GM23338 (cell line): ENCODE measurements at regions not wholly inside any gene's neighbourhood (a gene's known extent, or its start where the extent isn't known, plus 50 kb on each side); places are given as distances from the start of the nearest gene placed in this dataset.

Experiments
- ATAC-seq: fragments of 200-7000 bp; cut with Tn5 transposase; 3 replicates; pipeline ENCODE4 v1.9.1; 2020
- DNase-seq: peaks from one replicate; pipeline ENCODE4 v3.0.0-alpha.2; 2015; ENCODE audit warnings: low spot score
- H2AFZ ChIP-seq: fragments of 200-600 bp; sonication (generic); 2 replicates; pipeline ENCODE4 v1.8.0; 2016; ENCODE audit warnings: antibody characterized with exemption, mild to moderate bottlenecking, moderate library complexity
- H3F3A ChIP-seq: fragments of 200-600 bp; sonication (generic); replicated peaks from 2 replicates; pipeline ENCODE4 v1.8.0; 2017; ENCODE audit warnings: antibody characterized with exemption, mixed run types, low read depth
- H3K27ac ChIP-seq: fragments of 200-600 bp; sonication (generic); 2 replicates; pipeline ENCODE4 v1.6.1; 2016; ENCODE audit warnings: low read depth
- H3K27me3 ChIP-seq: fragments of 200-600 bp; sonication (generic); 2 replicates; pipeline ENCODE4 v1.8.0; 2016; ENCODE audit warnings: mild to moderate bottlenecking, mixed run types, moderate library complexity; ENCODE audit not compliant: insufficient read depth
- H3K36me3 ChIP-seq: fragments of 200-600 bp; sonication (generic); 2 replicates; pipeline ENCODE4 v1.8.0; 2016; ENCODE audit warnings: mild to moderate bottlenecking; ENCODE audit not compliant: insufficient read depth
- H3K4me1 ChIP-seq: fragments of 200-600 bp; sonication (generic); 2 replicates; pipeline ENCODE4 v1.8.0; 2016; ENCODE audit warnings: mild to moderate bottlenecking, moderate library complexity; ENCODE audit not compliant: insufficient read depth
- H3K4me2 ChIP-seq: fragments of 200-600 bp; sonication (generic); 2 replicates; pipeline ENCODE4 v1.7.1; 2017; ENCODE audit warnings: mixed run types
- H3K4me3 ChIP-seq: fragments of 200-600 bp; sonication (generic); 2 replicates; pipeline ENCODE4 v1.6.1; 2016; ENCODE audit warnings: mixed run types
- H3K79me2 ChIP-seq: fragments of 200-600 bp; sonication (generic); replicated peaks from 2 replicates; pipeline ENCODE4 v1.8.0; 2017; ENCODE audit warnings: mild to moderate bottlenecking; ENCODE audit not compliant: insufficient read depth
- H3K9me2 ChIP-seq: fragments of 200-600 bp; sonication (generic); 2 replicates; pipeline ENCODE4 v1.8.0; 2017; ENCODE audit not compliant: insufficient read depth
- H4K20me1 ChIP-seq: fragments of 200-600 bp; sonication (generic); replicated peaks from 2 replicates; pipeline ENCODE4 v1.8.0; 2017; ENCODE audit warnings: mild to moderate bottlenecking; ENCODE audit not compliant: insufficient read depth
- H3K27ac Mint-ChIP-seq: 2 replicates; pipeline ENCODE4 v1.8.0; 2020; ENCODE audit warnings: inconsistent platforms, mild to moderate bottlenecking, moderate library complexity, mixed read lengths
- H3K27me3 Mint-ChIP-seq: 3 replicates; pipeline ENCODE4 v1.8.0; 2022; ENCODE audit warnings: low read depth, mild to moderate bottlenecking, moderate library complexity, mixed read lengths, inconsistent platforms; ENCODE audit not compliant: insufficient read depth, poor library complexity
- H3K36me3 Mint-ChIP-seq: 3 replicates; pipeline ENCODE4 v1.8.0; 2021; ENCODE audit warnings: low read depth, mild to moderate bottlenecking, inconsistent platforms, moderate library complexity, mixed read lengths
- H3K4me1 Mint-ChIP-seq: 3 replicates; pipeline ENCODE4 v1.8.0; 2020; ENCODE audit warnings: mild to moderate bottlenecking, inconsistent platforms, mixed read lengths
- H3K4me3 Mint-ChIP-seq: 3 replicates; pipeline ENCODE4 v1.8.0; 2021; ENCODE audit warnings: moderate library complexity, mild to moderate bottlenecking, inconsistent platforms, mixed read lengths
- H3K9me3 Mint-ChIP-seq: 3 replicates; pipeline ENCODE4 v1.8.0; 2020; ENCODE audit warnings: moderate library complexity, mild to moderate bottlenecking, inconsistent platforms, mixed read lengths
- CREB1 ChIP-seq: fragments of 250-450 bp; sonication (Bioruptor Pico); IDR thresholded peaks from 2 replicates; pipeline ENCODE4 v1.5.0; 2020; ENCODE audit warnings: low read depth, mild to moderate bottlenecking, moderate library complexity
- CTCF ChIP-seq, 2 experiments: fragments of 200-600 bp in 1 of 2; sonication (generic) in 1 of 2; conservative IDR thresholded peaks; 2 replicates each; pipeline versions ENCODE4 v1.5.1 to v1.6.1; 2016 to 2017; ENCODE audit warnings: antibody characterized with exemption in 2 of 2, low read depth in 2 of 2, mild to moderate bottlenecking in 2 of 2, moderate library complexity in 1 of 2
- ETS1 ChIP-seq: IDR thresholded peaks from 2 replicates; pipeline ENCODE4 v1.6.1; 2016; ENCODE audit warnings: antibody characterized with exemption
- EZH2 ChIP-seq: fragments of 200-600 bp; sonication (generic); IDR thresholded peaks from one replicate; pipeline ENCODE4 v1.8.0; 2017; ENCODE audit warnings: antibody characterized with exemption, mild to moderate bottlenecking, low read depth; ENCODE audit not compliant: unreplicated experiment
- EZH2phosphoT487 ChIP-seq: fragments of 200-600 bp; sonication (generic); IDR thresholded peaks from one replicate; pipeline ENCODE4 v1.8.1; 2018; ENCODE audit warnings: antibody characterized with exemption; ENCODE audit not compliant: unreplicated experiment
- JUNB ChIP-seq: IDR thresholded peaks from one replicate; pipeline ENCODE4 v1.6.1; 2016; ENCODE audit warnings: antibody characterized with exemption; ENCODE audit not compliant: unreplicated experiment
- NANOG ChIP-seq: IDR thresholded peaks from 2 replicates; pipeline ENCODE4 v1.6.1; 2016; ENCODE audit warnings: antibody characterized with exemption, borderline replicate concordance
- POLR2AphosphoS5 ChIP-seq: IDR thresholded peaks from 2 replicates; pipeline ENCODE4 v1.6.1; 2016; ENCODE audit warnings: antibody characterized with exemption, low read depth
- STAT1 ChIP-seq: IDR thresholded peaks from one replicate; pipeline ENCODE4 v1.6.1; 2016; ENCODE audit warnings: antibody characterized with exemption; ENCODE audit not compliant: unreplicated experiment
- ZNF114 ChIP-seq: fragments of 250-450 bp; sonication (Bioruptor Pico); IDR thresholded peaks from 2 replicates; pipeline ENCODE4 v1.5.0; 2020; ENCODE audit warnings: mild to moderate bottlenecking, moderate library complexity
- ZNF331 ChIP-seq: fragments of 250-450 bp; sonication (Bioruptor Pico); IDR thresholded peaks from 2 replicates; pipeline ENCODE4 v1.5.0; 2020; ENCODE audit warnings: low read depth, mild to moderate bottlenecking, moderate library complexity
- TF ChIP-seq, protein P1 (sequence below): fragments of 250-450 bp; sonication (Bioruptor Pico); IDR thresholded peaks from 2 replicates; pipeline ENCODE4 v1.5.0; 2020; ENCODE audit warnings: mild to moderate bottlenecking, moderate library complexity
- TF ChIP-seq, protein P2 (sequence below): IDR thresholded peaks from one replicate; pipeline ENCODE4 v1.6.1; 2018; ENCODE audit warnings: antibody characterized with exemption; ENCODE audit not compliant: unreplicated experiment

DNA sequence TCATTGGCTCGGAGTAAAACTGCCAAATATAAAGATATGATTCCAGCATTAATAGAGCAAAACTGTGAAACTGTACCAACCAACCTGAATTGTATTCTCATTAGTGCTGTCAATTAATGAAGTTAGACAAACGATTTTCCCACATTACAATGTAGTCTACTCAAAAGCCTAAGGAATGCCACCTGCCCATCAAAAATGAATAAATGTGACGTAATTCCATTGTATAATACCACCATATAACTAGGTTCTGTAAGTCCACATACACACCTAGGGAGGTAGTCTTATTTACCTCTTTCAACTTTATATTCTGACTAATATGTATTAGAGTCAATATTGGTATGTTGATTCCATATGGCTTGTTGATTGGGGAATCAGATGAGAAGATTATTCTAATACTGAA is 76.2 kb downstream of the FAM76B start:
- ATAC-seq (no peak), DNase-seq (no peak)
- H3K36me3 Mint-ChIP-seq: no peaks in the 10 kb centered on the region
- Histone ChIP-seq H3K9me2 (no peaks in the 10 kb centered on the region), H3F3A (no peaks in the 10 kb centered on the region), H4K20me1 (no peaks in the 10 kb centered on the region), H3K27ac (no peak overlapping the region), H3K27me3 (no peaks in the 10 kb centered on the region), H3K4me2 (no peak overlapping the region), H3K36me3 (no peaks in the 10 kb centered on the region), H3K79me2 (no peaks in the 10 kb centered on the region), H3K4me1 (no peaks in the 10 kb centered on the region), H3K4me3 (no peak overlapping the region), H2AFZ (no peak overlapping the region)
- no peaks in the 10 kb centered on the region for H3K9me3 Mint-ChIP-seq
- H3K4me1 Mint-ChIP-seq: peaks cover 5% of the 10 kb centered on the region; the same call in 2 of the 3 replicates
- H3K4me3 Mint-ChIP-seq: no peak overlapping the region
- H3K27me3 Mint-ChIP-seq: no peaks in the 10 kb centered on the region
- H3K27ac Mint-ChIP-seq: no peak overlapping the region
- TF ChIP-seq STAT1: no peak
- TF ChIP-seq POLR2AphosphoS5: no peak
- no peak for TF ChIP-seq ZNF114 (CRISPR knock-in tag)
- no peak for TF ChIP-seq JUNB
- TF ChIP-seq EZH2phosphoT487: no peak
- no peak for TF ChIP-seq NANOG
- no peak for TF ChIP-seq CTCF (conservative IDR thresholded peaks at IDR 0.05; ENCODE audit: low read depth in 2 of 2)
- no peak for TF ChIP-seq ZNF331 (CRISPR knock-in tag)
- TF ChIP-seq, protein P1, sequence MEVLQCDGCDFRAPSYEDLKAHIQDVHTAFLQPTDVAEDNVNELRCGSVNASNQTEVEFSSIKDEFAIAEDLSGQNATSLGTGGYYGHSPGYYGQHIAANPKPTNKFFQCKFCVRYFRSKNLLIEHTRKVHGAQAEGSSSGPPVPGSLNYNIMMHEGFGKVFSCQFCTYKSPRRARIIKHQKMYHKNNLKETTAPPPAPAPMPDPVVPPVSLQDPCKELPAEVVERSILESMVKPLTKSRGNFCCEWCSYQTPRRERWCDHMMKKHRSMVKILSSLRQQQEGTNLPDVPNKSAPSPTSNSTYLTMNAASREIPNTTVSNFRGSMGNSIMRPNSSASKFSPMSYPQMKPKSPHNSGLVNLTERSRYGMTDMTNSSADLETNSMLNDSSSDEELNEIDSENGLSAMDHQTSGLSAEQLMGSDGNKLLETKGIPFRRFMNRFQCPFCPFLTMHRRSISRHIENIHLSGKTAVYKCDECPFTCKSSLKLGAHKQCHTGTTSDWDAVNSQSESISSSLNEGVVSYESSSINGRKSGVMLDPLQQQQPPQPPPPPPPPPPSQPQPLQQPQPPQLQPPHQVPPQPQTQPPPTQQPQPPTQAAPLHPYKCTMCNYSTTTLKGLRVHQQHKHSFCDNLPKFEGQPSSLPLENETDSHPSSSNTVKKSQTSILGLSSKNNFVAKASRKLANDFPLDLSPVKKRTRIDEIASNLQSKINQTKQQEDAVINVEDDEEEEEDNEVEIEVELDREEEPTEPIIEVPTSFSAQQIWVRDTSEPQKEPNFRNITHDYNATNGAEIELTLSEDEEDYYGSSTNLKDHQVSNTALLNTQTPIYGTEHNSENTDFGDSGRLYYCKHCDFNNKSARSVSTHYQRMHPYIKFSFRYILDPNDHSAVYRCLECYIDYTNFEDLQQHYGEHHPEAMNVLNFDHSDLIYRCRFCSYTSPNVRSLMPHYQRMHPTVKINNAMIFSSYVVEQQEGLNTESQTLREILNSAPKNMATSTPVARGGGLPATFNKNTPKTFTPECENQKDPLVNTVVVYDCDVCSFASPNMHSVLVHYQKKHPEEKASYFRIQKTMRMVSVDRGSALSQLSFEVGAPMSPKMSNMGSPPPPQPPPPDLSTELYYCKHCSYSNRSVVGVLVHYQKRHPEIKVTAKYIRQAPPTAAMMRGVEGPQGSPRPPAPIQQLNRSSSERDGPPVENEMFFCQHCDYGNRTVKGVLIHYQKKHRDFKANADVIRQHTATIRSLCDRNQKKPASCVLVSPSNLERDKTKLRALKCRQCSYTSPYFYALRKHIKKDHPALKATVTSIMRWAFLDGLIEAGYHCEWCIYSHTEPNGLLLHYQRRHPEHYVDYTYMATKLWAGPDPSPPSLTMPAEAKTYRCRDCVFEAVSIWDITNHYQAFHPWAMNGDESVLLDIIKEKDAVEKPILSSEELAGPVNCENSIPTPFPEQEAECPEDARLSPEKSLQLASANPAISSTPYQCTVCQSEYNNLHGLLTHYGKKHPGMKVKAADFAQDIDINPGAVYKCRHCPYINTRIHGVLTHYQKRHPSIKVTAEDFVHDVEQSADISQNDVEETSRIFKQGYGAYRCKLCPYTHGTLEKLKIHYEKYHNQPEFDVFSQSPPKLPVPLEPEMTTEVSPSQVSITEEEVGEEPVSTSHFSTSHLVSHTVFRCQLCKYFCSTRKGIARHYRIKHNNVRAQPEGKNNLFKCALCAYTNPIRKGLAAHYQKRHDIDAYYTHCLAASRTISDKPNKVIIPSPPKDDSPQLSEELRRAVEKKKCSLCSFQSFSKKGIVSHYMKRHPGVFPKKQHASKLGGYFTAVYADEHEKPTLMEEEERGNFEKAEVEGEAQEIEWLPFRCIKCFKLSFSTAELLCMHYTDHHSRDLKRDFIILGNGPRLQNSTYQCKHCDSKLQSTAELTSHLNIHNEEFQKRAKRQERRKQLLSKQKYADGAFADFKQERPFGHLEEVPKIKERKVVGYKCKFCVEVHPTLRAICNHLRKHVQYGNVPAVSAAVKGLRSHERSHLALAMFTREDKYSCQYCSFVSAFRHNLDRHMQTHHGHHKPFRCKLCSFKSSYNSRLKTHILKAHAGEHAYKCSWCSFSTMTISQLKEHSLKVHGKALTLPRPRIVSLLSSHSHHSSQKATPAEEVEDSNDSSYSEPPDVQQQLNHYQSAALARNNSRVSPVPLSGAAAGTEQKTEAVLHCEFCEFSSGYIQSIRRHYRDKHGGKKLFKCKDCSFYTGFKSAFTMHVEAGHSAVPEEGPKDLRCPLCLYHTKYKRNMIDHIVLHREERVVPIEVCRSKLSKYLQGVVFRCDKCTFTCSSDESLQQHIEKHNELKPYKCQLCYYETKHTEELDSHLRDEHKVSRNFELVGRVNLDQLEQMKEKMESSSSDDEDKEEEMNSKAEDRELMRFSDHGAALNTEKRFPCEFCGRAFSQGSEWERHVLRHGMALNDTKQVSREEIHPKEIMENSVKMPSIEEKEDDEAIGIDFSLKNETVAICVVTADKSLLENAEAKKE (CRISPR knock-in tag): no peak
- TF ChIP-seq ETS1: no peak
- TF ChIP-seq, protein P2, sequence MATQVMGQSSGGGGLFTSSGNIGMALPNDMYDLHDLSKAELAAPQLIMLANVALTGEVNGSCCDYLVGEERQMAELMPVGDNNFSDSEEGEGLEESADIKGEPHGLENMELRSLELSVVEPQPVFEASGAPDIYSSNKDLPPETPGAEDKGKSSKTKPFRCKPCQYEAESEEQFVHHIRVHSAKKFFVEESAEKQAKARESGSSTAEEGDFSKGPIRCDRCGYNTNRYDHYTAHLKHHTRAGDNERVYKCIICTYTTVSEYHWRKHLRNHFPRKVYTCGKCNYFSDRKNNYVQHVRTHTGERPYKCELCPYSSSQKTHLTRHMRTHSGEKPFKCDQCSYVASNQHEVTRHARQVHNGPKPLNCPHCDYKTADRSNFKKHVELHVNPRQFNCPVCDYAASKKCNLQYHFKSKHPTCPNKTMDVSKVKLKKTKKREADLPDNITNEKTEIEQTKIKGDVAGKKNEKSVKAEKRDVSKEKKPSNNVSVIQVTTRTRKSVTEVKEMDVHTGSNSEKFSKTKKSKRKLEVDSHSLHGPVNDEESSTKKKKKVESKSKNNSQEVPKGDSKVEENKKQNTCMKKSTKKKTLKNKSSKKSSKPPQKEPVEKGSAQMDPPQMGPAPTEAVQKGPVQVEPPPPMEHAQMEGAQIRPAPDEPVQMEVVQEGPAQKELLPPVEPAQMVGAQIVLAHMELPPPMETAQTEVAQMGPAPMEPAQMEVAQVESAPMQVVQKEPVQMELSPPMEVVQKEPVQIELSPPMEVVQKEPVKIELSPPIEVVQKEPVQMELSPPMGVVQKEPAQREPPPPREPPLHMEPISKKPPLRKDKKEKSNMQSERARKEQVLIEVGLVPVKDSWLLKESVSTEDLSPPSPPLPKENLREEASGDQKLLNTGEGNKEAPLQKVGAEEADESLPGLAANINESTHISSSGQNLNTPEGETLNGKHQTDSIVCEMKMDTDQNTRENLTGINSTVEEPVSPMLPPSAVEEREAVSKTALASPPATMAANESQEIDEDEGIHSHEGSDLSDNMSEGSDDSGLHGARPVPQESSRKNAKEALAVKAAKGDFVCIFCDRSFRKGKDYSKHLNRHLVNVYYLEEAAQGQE: no peak
- no peak for TF ChIP-seq EZH2
- no peak for TF ChIP-seq CREB1
